C4-2B (cell line): ENCODE measurements at regions not wholly inside any gene's neighbourhood (a gene's known extent, or its start where the extent isn't known, plus 50 kb on each side); places are given as distances from the start of the nearest gene placed in this dataset.
A peak's percentile ranks its signal among the peaks of the same experiment; 100 is the strongest.

Experiments
- H3K27ac ChIP-seq: fragments of 450-650 bp; 2 replicates; pipeline ENCODE4 v1.5.1; 2017
- ZFX ChIP-seq: fragments of 450-650 bp; IDR thresholded peaks from 2 replicates; pipeline ENCODE4 v1.6.1; 2017
- TF ChIP-seq, protein P1 (sequence below): fragments of 450-650 bp; conservative IDR thresholded peaks from 2 replicates; pipeline ENCODE4 v1.5.1; 2017; ENCODE audit warnings: mild to moderate bottlenecking

DNA sequence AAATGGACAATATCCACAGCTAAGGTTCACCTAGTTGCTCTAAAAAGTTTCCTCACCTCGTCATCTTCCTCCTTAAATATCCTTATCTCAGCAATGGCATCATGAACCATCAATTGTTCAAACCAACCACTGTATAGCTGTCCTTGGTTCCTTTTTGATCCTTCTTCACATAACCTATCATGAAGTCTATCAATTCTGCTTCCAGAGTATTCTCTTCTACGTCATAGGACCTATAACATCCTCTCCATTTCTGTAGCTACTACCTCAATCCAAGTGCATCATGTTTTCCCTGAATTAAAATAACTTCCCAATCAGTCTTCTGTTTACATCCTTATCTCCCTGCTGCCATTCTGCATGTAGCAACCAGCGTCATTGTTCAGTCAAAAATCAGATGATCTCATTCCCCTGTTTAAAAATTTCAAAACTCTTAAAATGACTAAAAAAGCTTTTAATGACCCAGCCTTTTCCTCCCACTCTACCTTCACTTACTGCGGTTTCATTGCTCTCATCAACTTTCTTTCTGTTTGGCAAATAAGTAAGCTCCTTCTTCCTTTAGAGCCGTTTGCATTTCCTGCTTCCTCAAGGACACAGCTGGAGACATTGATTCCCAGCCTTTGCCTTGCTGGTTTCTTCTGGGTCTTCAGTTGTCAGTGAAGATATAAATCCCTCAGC, 223.9 kb upstream of the MIR17HG start:
- TF ChIP-seq, protein P1, sequence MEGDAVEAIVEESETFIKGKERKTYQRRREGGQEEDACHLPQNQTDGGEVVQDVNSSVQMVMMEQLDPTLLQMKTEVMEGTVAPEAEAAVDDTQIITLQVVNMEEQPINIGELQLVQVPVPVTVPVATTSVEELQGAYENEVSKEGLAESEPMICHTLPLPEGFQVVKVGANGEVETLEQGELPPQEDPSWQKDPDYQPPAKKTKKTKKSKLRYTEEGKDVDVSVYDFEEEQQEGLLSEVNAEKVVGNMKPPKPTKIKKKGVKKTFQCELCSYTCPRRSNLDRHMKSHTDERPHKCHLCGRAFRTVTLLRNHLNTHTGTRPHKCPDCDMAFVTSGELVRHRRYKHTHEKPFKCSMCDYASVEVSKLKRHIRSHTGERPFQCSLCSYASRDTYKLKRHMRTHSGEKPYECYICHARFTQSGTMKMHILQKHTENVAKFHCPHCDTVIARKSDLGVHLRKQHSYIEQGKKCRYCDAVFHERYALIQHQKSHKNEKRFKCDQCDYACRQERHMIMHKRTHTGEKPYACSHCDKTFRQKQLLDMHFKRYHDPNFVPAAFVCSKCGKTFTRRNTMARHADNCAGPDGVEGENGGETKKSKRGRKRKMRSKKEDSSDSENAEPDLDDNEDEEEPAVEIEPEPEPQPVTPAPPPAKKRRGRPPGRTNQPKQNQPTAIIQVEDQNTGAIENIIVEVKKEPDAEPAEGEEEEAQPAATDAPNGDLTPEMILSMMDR: no peak
- TF ChIP-seq ZFX: no peak
- no peak overlapping the region for H3K27ac ChIP-seq

DNA sequence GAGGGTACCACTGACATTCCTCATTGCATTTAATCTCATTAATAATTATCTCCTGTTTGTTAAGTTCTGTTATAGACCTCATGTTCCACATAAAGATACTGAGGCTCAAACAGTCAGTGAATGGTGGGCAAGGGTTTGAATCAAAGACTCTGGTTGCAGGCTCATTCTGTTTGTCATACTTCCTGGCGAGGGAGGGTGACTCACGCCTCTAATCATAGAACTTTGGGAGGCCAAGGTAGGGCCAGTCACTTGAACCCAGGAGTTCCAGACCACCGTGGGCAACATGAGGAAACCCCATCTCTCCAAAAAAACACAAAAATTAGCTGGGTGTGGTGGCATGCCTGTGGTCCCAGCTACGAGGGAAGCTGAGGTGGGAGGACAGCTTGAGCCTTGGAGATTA, 220.7 kb upstream of the MIR17HG start:
- H3K27ac ChIP-seq: no peak overlapping the region
- TF ChIP-seq, protein P1: no peak
- TF ChIP-seq ZFX: no peak

DNA sequence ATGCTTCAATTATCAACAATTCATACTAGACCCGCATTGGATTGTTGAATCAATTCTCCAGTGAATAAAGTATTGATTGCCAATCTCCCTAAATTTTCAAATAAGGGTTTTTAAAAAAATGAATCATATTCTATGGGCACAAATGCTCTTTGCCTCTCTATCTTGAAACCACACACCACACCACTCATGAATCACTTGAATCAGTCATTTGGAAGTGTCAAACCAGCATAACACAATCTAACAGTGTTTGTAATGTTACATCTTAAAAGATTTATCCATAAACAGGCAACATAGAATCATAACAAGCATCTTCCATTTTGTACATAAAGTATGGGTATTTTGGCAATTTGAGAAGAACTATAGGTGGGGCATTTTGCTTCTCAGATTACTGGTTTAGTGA, 219.5 kb upstream of the MIR17HG start:
- TF ChIP-seq, protein P1: no peak
- no peak for TF ChIP-seq ZFX
- no peak overlapping the region for H3K27ac ChIP-seq

DNA sequence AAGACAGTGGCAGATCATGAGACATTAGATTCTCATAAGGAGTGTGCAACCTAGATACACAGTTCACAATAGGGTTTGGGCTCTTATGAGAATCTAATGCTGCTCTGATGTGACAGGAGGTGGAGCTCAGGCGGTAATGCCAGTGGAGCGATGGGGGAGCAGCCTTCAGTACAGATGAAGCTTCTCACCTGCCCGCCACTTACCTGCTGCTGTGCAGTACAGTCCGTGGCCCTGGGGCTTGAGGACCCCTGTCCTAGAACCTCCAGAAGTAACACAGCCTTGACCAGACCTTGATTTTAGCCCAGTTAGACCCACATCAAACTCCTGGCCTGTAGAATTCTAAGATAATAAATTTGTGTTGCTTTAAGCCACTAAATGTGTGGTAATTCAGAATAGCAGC, 215.1 kb upstream of the MIR17HG start:
- TF ChIP-seq ZFX: no peak
- TF ChIP-seq, protein P1: no peak
- no peak overlapping the region for H3K27ac ChIP-seq

DNA sequence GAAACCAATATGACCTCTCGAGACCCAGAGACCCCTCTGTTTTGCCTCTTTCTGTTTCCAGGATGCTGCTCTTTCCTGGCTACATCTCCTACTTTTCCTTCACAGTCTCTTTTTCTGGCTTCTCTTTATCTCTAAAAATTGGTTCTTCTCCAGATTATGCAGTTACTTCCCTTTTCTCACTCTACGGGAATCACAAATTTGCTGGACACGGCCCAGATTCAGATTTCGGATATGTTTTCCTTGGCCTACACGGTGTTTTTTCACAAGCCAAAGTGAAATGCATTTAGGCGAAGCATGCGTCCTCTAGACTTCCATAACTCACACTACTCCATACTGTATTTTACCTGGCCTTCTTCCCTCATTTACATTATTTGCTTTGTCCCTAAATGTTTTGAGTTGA, 214.7 kb upstream of the MIR17HG start:
- H3K27ac ChIP-seq: no peak overlapping the region
- TF ChIP-seq, protein P1: no peak

DNA sequence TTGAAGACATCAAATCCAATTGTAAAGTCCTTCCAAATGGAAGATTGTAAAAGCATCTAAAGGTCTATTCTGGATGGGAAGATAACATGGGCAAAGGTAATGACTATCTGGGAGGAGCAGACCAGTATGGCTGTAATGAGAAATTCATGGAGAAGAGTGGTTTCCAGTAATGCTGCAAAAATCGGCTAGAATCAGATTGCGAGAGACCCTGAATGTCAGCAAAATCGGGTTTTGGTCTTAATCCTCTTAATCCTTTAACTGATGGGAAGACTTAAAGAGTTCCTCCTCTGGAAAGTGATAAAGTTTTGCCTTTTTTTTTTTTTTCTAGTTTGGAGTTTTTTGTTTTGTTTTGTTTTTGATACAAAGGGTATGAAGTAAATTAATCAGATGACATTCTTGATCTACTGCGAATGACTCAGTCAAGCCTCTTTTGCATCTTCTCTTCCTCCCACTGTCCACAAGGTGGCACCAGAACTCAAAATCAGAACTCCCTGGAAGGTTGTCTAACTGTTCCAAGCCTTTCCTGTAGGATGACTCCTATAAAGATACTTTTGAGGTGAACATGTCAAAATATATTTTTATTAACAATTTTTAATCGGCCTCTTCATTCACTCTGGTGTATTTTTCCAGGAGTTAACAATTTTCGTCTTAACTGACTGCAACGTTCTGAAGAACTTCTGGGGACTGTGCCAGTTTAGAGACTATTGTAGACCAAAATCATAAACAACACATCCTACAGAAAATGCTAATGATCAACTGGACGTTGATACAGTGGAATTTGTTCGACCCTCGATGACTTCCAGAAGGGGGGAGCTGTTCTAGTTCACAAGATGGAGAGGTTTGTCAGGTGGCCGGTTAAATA, 213.3 kb upstream of the MIR17HG start:
- no peak overlapping the region for H3K27ac ChIP-seq
- TF ChIP-seq, protein P1: peak; percentile 87
- no peak for TF ChIP-seq ZFX

- TF ChIP-seq, protein P1: no peak
- no peak for TF ChIP-seq ZFX
- no peak overlapping the region for H3K27ac ChIP-seq
Observed at GRCh38 chr13:91134803-91135184, 212.7 kb upstream of the MIR17HG start.
